ENCODE measurements at regions not wholly inside any gene's neighbourhood (a gene's known extent, or its start where the extent isn't known, plus 50 kb on each side); places are given as distances from the start of the nearest gene placed in this dataset.
A peak's percentile ranks its signal among the peaks of the same experiment; 100 is the strongest.

DNA sequence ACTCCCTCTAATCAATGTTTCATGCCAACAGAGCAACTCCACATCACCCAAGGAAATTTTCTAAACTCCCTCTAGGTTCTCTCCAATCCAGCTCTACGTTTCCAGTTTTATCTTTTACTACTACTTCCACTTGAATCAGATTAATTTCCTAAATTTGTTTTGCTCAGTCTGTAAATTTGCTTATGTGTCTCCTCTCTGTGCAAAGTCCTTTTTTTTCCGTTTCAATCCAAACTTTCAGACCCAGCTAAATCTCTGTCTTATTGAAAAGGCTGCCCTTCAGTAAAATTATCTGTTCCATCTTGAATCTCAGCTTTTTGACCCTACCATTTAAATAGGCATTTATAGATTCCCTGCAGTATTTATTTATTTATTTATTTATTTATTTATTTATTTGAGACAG is 61.4 kb upstream of the COX10 start:
- H3K9me3 ChIP-seq (ENCODE audit: control insufficient read depth in 4 of 4, low read length in 3 of 4), result no peaks in the 10 kb centered on the region
- H3K27ac ChIP-seq (ENCODE audit: low read depth in 1 of 2, low read length in 2 of 2), result peak overlapping the region; percentile 49 to 68
- no peaks in the 10 kb centered on the region for H3K36me3 ChIP-seq (ENCODE audit: control insufficient read depth in 4 of 4, insufficient read depth in 3 of 4, low read depth in 1 of 4, low read length in 3 of 4)
- TF ChIP-seq SP1 (IDR thresholded peaks at IDR 0.05) (peak; percentile 72), RAD21 (IDR thresholded peaks at IDR 0.05) (peak in 1 of 2 donors; percentile 28), RXRA (IDR thresholded peaks at IDR 0.05) (peak in 1 of 2 donors; percentile 32), HNF4A (conservative IDR thresholded peaks at IDR 0.05) (peak; percentile 75 to 88), NR2F2 (IDR thresholded peaks at IDR 0.05) (no peak), HNF4G (IDR thresholded peaks at IDR 0.05) (peak; percentile 56), EGR1 (IDR thresholded peaks at IDR 0.05; ENCODE audit: low read depth in 2 of 2) (peak in 1 of 2 donors; percentile 12)
- TF ChIP-seq, protein P1, sequence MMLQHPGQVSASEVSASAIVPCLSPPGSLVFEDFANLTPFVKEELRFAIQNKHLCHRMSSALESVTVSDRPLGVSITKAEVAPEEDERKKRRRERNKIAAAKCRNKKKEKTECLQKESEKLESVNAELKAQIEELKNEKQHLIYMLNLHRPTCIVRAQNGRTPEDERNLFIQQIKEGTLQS (IDR thresholded peaks at IDR 0.05), result no peak
- no peaks in the 10 kb centered on the region for H3K27me3 ChIP-seq (ENCODE audit: control insufficient read depth in 4 of 4, insufficient read depth in 4 of 4, low read length in 3 of 4)
- DNase-seq (ENCODE audit: low spot score), result no peak
- WGBS, result 37% methylated on average over 2 of the region's 2 CpGs
- H3K4me3 ChIP-seq (ENCODE audit: low read depth in 1 of 3, low read length in 3 of 3), result no peak overlapping the region
- peaks cover 9 to 60% (median 52%) of the 10 kb centered on the region in 4 donors for H3K4me1 ChIP-seq (ENCODE audit: control insufficient read depth in 4 of 4, insufficient read depth in 4 of 4, low read length in 3 of 4)
- H3K9ac ChIP-seq (ENCODE audit: low read depth in 1 of 2, low read length in 2 of 2), result no peak overlapping the region

DNA sequence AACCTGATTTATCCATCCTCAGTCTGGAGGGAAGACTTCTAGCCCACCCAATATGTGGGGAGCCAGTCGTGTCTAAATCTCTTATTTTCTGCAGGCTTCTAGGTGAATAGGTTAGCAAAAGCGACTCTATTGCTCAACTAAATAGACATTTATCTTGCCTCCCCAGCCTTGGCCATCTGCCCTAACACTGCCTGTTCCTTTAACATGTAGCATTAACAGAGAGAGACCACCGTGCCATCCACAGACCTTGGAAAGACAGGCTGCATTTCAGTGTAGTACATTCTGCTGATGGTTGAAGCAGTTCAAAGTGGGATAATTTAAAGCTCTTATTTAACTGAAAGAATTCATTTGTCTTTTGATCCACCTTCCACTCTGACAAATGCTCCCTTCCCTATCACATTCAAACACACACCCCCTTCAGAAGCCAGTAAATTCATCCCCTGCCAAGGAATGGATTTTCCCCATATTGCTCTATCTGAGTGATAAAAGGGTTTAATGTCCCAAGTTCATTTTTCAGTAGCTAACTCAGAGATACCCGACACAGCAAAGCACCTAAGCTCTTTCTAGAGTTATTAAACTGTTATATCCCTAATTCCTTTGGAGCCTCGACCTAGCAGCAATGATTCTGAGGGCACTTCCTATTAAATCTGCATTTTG is 58.1 kb upstream of the COX10 start:
- Histone ChIP-seq H3K27me3 (ENCODE audit: control insufficient read depth in 4 of 4, insufficient read depth in 4 of 4, low read length in 3 of 4) (no peaks in the 10 kb centered on the region), H3K9ac (ENCODE audit: low read depth in 1 of 2, low read length in 2 of 2) (peak overlapping the region in 1 of 2 donors; percentile 24), H3K4me1 (ENCODE audit: control insufficient read depth in 4 of 4, insufficient read depth in 4 of 4, low read length in 3 of 4) (peaks cover 7 to 62% (median 51%) of the 10 kb centered on the region in 4 donors), H3K36me3 (ENCODE audit: control insufficient read depth in 4 of 4, insufficient read depth in 3 of 4, low read depth in 1 of 4, low read length in 3 of 4) (no peaks in the 10 kb centered on the region), H3K9me3 (ENCODE audit: control insufficient read depth in 4 of 4, low read length in 3 of 4) (no peaks in the 10 kb centered on the region), H3K4me3 (ENCODE audit: low read depth in 1 of 3, low read length in 3 of 3) (peak overlapping the region in 1 of 3 donors; percentile 7), H3K27ac (ENCODE audit: low read depth in 1 of 2, low read length in 2 of 2) (peak overlapping the region; percentile 72 to 82)
- TF ChIP-seq, protein P2, sequence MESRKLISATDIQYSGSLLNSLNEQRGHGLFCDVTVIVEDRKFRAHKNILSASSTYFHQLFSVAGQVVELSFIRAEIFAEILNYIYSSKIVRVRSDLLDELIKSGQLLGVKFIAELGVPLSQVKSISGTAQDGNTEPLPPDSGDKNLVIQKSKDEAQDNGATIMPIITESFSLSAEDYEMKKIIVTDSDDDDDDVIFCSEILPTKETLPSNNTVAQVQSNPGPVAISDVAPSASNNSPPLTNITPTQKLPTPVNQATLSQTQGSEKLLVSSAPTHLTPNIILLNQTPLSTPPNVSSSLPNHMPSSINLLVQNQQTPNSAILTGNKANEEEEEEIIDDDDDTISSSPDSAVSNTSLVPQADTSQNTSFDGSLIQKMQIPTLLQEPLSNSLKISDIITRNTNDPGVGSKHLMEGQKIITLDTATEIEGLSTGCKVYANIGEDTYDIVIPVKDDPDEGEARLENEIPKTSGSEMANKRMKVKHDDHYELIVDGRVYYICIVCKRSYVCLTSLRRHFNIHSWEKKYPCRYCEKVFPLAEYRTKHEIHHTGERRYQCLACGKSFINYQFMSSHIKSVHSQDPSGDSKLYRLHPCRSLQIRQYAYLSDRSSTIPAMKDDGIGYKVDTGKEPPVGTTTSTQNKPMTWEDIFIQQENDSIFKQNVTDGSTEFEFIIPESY (IDR thresholded peaks at IDR 0.05), result no peak
- no peak for TF ChIP-seq NR2F2 (IDR thresholded peaks at IDR 0.05)
- peak; percentile 10 for TF ChIP-seq SP1 (IDR thresholded peaks at IDR 0.05)
- TF ChIP-seq HNF4A (conservative IDR thresholded peaks at IDR 0.05), result peak; percentile 49 to 54
- peak in 1 of 2 donors; percentile 5 for TF ChIP-seq JUND (IDR thresholded peaks at IDR 0.05)
- peak; percentile 8 for TF ChIP-seq YY1 (IDR thresholded peaks at IDR 0.05)
- no peak for DNase-seq (ENCODE audit: low spot score)
- 25% methylated on average over 5 of the region's 5 CpGs for WGBS

DNA sequence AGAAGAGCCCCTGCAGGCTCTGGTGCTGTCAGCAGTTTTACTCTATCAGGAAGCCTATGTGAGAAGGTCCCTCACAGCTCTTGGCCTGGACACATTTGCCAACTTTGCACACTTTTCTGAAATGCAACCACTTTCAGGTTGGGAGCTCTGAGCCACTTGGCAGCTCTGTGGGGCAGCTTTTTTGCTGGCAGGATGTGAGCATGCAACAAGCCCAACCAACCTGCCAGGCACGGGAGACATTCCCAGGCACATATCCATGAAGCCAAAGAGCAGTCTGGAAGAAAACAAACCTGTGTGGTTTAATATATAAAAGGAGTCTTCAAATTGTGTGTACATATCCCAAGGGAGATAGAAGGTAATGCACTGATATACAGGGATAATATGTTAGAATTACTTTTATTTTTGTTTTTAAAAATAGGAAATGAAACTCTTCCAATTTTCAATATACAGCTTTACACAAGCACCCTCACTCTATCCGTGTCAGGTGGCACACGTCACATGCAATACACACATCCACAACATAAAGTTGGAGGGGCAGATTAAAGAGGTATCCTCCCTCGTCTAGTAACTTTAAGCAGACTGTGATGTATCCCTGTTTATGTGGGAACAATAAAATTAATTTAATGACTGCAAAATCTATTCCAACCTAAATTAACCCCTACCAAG is 57.4 kb upstream of the COX10 start:
- 29% methylated on average over 4 of the region's 4 CpGs for WGBS
- no peak overlapping the region for H3K9ac ChIP-seq (ENCODE audit: low read depth in 1 of 2, low read length in 2 of 2)
- H3K4me3 ChIP-seq (ENCODE audit: low read depth in 1 of 3, low read length in 3 of 3), result no peak overlapping the region
- H3K27ac ChIP-seq (ENCODE audit: low read depth in 1 of 2, low read length in 2 of 2), result peak overlapping the region; percentile 72 to 82
- H3K4me1 ChIP-seq (ENCODE audit: control insufficient read depth in 4 of 4, insufficient read depth in 4 of 4, low read length in 3 of 4), result peaks cover 2 to 62% (median 50%) of the 10 kb centered on the region in 4 donors
- no peaks in the 10 kb centered on the region for H3K36me3 ChIP-seq (ENCODE audit: control insufficient read depth in 4 of 4, insufficient read depth in 3 of 4, low read depth in 1 of 4, low read length in 3 of 4)
- H3K9me3 ChIP-seq (ENCODE audit: control insufficient read depth in 4 of 4, low read length in 3 of 4), result no peaks in the 10 kb centered on the region
- no peaks in the 10 kb centered on the region for H3K27me3 ChIP-seq (ENCODE audit: control insufficient read depth in 4 of 4, insufficient read depth in 4 of 4, low read length in 3 of 4)
- no peak for DNase-seq (ENCODE audit: low spot score)
- TF ChIP-seq FOXA1 (IDR thresholded peaks at IDR 0.05) (no peak), EGR1 (IDR thresholded peaks at IDR 0.05; ENCODE audit: low read depth in 2 of 2) (no peak), MAX (IDR thresholded peaks at IDR 0.05) (peak; percentile 27), JUND (IDR thresholded peaks at IDR 0.05) (peak in 1 of 2 donors; percentile 8), FOXA2 (IDR thresholded peaks at IDR 0.05) (peak; percentile 33), HNF4G (IDR thresholded peaks at IDR 0.05) (no peak), YY1 (IDR thresholded peaks at IDR 0.05) (peak; percentile 58), HNF4A (conservative IDR thresholded peaks at IDR 0.05) (peak in 1 of 2 donors; percentile 41), RAD21 (IDR thresholded peaks at IDR 0.05) (peak in 1 of 2 donors; percentile 56)
- TF ChIP-seq, protein P1 (IDR thresholded peaks at IDR 0.05), result no peak
- TF ChIP-seq, protein P3, sequence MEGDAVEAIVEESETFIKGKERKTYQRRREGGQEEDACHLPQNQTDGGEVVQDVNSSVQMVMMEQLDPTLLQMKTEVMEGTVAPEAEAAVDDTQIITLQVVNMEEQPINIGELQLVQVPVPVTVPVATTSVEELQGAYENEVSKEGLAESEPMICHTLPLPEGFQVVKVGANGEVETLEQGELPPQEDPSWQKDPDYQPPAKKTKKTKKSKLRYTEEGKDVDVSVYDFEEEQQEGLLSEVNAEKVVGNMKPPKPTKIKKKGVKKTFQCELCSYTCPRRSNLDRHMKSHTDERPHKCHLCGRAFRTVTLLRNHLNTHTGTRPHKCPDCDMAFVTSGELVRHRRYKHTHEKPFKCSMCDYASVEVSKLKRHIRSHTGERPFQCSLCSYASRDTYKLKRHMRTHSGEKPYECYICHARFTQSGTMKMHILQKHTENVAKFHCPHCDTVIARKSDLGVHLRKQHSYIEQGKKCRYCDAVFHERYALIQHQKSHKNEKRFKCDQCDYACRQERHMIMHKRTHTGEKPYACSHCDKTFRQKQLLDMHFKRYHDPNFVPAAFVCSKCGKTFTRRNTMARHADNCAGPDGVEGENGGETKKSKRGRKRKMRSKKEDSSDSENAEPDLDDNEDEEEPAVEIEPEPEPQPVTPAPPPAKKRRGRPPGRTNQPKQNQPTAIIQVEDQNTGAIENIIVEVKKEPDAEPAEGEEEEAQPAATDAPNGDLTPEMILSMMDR (IDR thresholded peaks at IDR 0.05; ENCODE audit: low read depth, low read length, missing input control), result no peak
- TF ChIP-seq, protein P2 (IDR thresholded peaks at IDR 0.05), result no peak
